ENCODE measurements at regions not wholly inside any gene's neighbourhood (a gene's known extent, or its start where the extent isn't known, plus 50 kb on each side); places are given as distances from the start of the nearest gene placed in this dataset.

- Histone ChIP-seq H3K27ac (ENCODE audit: low read depth, low read length) (no peak overlapping the region), H3K36me3 (ENCODE audit: control insufficient read depth, insufficient read depth, low read length) (no peaks in the 10 kb centered on the region), H3K9me3 (ENCODE audit: control insufficient read depth, insufficient read depth, low read length) (no peaks in the 10 kb centered on the region), H3K4me3 (ENCODE audit: low read depth, low read length) (no peak overlapping the region), H3K4me1 (ENCODE audit: control insufficient read depth, insufficient read depth, low read length) (no peaks in the 10 kb centered on the region), H3K27me3 (ENCODE audit: control insufficient read depth, insufficient read depth, low read length) (no peaks in the 10 kb centered on the region)
- 83% methylated on average over 1 of the region's 1 CpG for WGBS (ENCODE audit: insufficient coverage)
- peak in 1 of 6 donors; percentile 2 for DNase-seq (ENCODE audit: low read depth in 4 of 6, low spot score in 6 of 6)
These were observed 342.2 kb downstream of the GATA3 start for GRCh38 chr10:8396675-8397074.

GRCh38 chr10:8398771-8399170 is 344.3 kb downstream of the GATA3 start:
- no peak for DNase-seq (ENCODE audit: low read depth in 4 of 6, low spot score in 6 of 6)
- Histone ChIP-seq H3K9me3 (ENCODE audit: control insufficient read depth, insufficient read depth, low read length) (no peaks in the 10 kb centered on the region), H3K27ac (ENCODE audit: low read depth, low read length) (no peak overlapping the region), H3K4me1 (ENCODE audit: control insufficient read depth, insufficient read depth, low read length) (no peaks in the 10 kb centered on the region), H3K27me3 (ENCODE audit: control insufficient read depth, insufficient read depth, low read length) (no peaks in the 10 kb centered on the region), H3K36me3 (ENCODE audit: control insufficient read depth, insufficient read depth, low read length) (no peaks in the 10 kb centered on the region), H3K4me3 (ENCODE audit: low read depth, low read length) (no peak overlapping the region)
- no CpG with 5 or more reads among the region's 1 CpG for WGBS (ENCODE audit: insufficient coverage)

- no peak for DNase-seq (ENCODE audit: low read depth in 4 of 6, low spot score in 6 of 6)
- Histone ChIP-seq H3K4me3 (ENCODE audit: low read depth, low read length) (no peak overlapping the region), H3K4me1 (ENCODE audit: control insufficient read depth, insufficient read depth, low read length) (no peaks in the 10 kb centered on the region), H3K9me3 (ENCODE audit: control insufficient read depth, insufficient read depth, low read length) (no peaks in the 10 kb centered on the region), H3K27me3 (ENCODE audit: control insufficient read depth, insufficient read depth, low read length) (no peaks in the 10 kb centered on the region), H3K36me3 (ENCODE audit: control insufficient read depth, insufficient read depth, low read length) (no peaks in the 10 kb centered on the region), H3K27ac (ENCODE audit: low read depth, low read length) (no peak overlapping the region)
- WGBS (ENCODE audit: insufficient coverage): 51% methylated on average over 4 of the region's 6 CpGs
These were observed 345.7 kb downstream of the GATA3 start for GRCh38 chr10:8400151-8400550.

GRCh38 chr10:8400892-8401291 is 346.4 kb downstream of the GATA3 start:
- no peak overlapping the region for H3K27ac ChIP-seq (ENCODE audit: low read depth, low read length)
- no peaks in the 10 kb centered on the region for H3K9me3 ChIP-seq (ENCODE audit: control insufficient read depth, insufficient read depth, low read length)
- H3K27me3 ChIP-seq (ENCODE audit: control insufficient read depth, insufficient read depth, low read length): no peaks in the 10 kb centered on the region
- no peaks in the 10 kb centered on the region for H3K36me3 ChIP-seq (ENCODE audit: control insufficient read depth, insufficient read depth, low read length)
- DNase-seq (ENCODE audit: low read depth in 4 of 6, low spot score in 6 of 6): peak in 1 of 6 donors; percentile 16
- no peak overlapping the region for H3K4me3 ChIP-seq (ENCODE audit: low read depth, low read length)
- WGBS (ENCODE audit: insufficient coverage): 53% methylated on average over 3 of the region's 3 CpGs
- no peaks in the 10 kb centered on the region for H3K4me1 ChIP-seq (ENCODE audit: control insufficient read depth, insufficient read depth, low read length)

GRCh38 chr10:8401531-8401930 is 347.0 kb downstream of the GATA3 start:
- no peaks in the 10 kb centered on the region for H3K36me3 ChIP-seq (ENCODE audit: control insufficient read depth, insufficient read depth, low read length)
- no peaks in the 10 kb centered on the region for H3K4me1 ChIP-seq (ENCODE audit: control insufficient read depth, insufficient read depth, low read length)
- H3K9me3 ChIP-seq (ENCODE audit: control insufficient read depth, insufficient read depth, low read length): no peaks in the 10 kb centered on the region
- no peak overlapping the region for H3K4me3 ChIP-seq (ENCODE audit: low read depth, low read length)
- WGBS (ENCODE audit: insufficient coverage): no CpG with 5 or more reads among the region's 4 CpGs
- DNase-seq (ENCODE audit: low read depth in 4 of 6, low spot score in 6 of 6): no peak
- no peaks in the 10 kb centered on the region for H3K27me3 ChIP-seq (ENCODE audit: control insufficient read depth, insufficient read depth, low read length)
- no peak overlapping the region for H3K27ac ChIP-seq (ENCODE audit: low read depth, low read length)

- WGBS (ENCODE audit: insufficient coverage): 78% methylated on average over 1 of the region's 4 CpGs
- Histone ChIP-seq H3K4me1 (ENCODE audit: control insufficient read depth, insufficient read depth, low read length) (no peaks in the 10 kb centered on the region), H3K4me3 (ENCODE audit: low read depth, low read length) (no peak overlapping the region), H3K27ac (ENCODE audit: low read depth, low read length) (no peak overlapping the region), H3K27me3 (ENCODE audit: control insufficient read depth, insufficient read depth, low read length) (no peaks in the 10 kb centered on the region), H3K36me3 (ENCODE audit: control insufficient read depth, insufficient read depth, low read length) (no peaks in the 10 kb centered on the region), H3K9me3 (ENCODE audit: control insufficient read depth, insufficient read depth, low read length) (no peaks in the 10 kb centered on the region)
- no peak for DNase-seq (ENCODE audit: low read depth in 4 of 6, low spot score in 6 of 6)
These were observed 348.1 kb downstream of the GATA3 start for GRCh38 chr10:8402576-8402975.

GRCh38 chr10:8403711-8404371 is 349.4 kb downstream of the GATA3 start:
- no peaks in the 10 kb centered on the region for H3K9me3 ChIP-seq (ENCODE audit: control insufficient read depth, insufficient read depth, low read length)
- H3K4me3 ChIP-seq (ENCODE audit: low read depth, low read length): no peak overlapping the region
- H3K27me3 ChIP-seq (ENCODE audit: control insufficient read depth, insufficient read depth, low read length): no peaks in the 10 kb centered on the region
- no peak overlapping the region for H3K27ac ChIP-seq (ENCODE audit: low read depth, low read length)
- no peaks in the 10 kb centered on the region for H3K36me3 ChIP-seq (ENCODE audit: control insufficient read depth, insufficient read depth, low read length)
- WGBS (ENCODE audit: insufficient coverage): no CpG with 5 or more reads among the region's 4 CpGs
- DNase-seq (ENCODE audit: low read depth in 4 of 6, low spot score in 6 of 6): no peak
- no peaks in the 10 kb centered on the region for H3K4me1 ChIP-seq (ENCODE audit: control insufficient read depth, insufficient read depth, low read length)

- no CpG with 5 or more reads among the region's 1 CpG for WGBS (ENCODE audit: insufficient coverage)
- H3K4me1 ChIP-seq (ENCODE audit: control insufficient read depth, insufficient read depth, low read length): no peaks in the 10 kb centered on the region
- H3K36me3 ChIP-seq (ENCODE audit: control insufficient read depth, insufficient read depth, low read length): no peaks in the 10 kb centered on the region
- DNase-seq (ENCODE audit: low read depth in 4 of 6, low spot score in 6 of 6): no peak
- H3K9me3 ChIP-seq (ENCODE audit: control insufficient read depth, insufficient read depth, low read length): no peaks in the 10 kb centered on the region
- no peak overlapping the region for H3K4me3 ChIP-seq (ENCODE audit: low read depth, low read length)
- H3K27ac ChIP-seq (ENCODE audit: low read depth, low read length): no peak overlapping the region
- no peaks in the 10 kb centered on the region for H3K27me3 ChIP-seq (ENCODE audit: control insufficient read depth, insufficient read depth, low read length)
These were observed 350.2 kb downstream of the GATA3 start for GRCh38 chr10:8404721-8405120.

GRCh38 chr10:8405596-8405995 is 351.1 kb downstream of the GATA3 start:
- Histone ChIP-seq H3K9me3 (ENCODE audit: control insufficient read depth, insufficient read depth, low read length) (no peaks in the 10 kb centered on the region), H3K27ac (ENCODE audit: low read depth, low read length) (no peak overlapping the region), H3K4me1 (ENCODE audit: control insufficient read depth, insufficient read depth, low read length) (no peaks in the 10 kb centered on the region), H3K36me3 (ENCODE audit: control insufficient read depth, insufficient read depth, low read length) (no peaks in the 10 kb centered on the region), H3K4me3 (ENCODE audit: low read depth, low read length) (no peak overlapping the region), H3K27me3 (ENCODE audit: control insufficient read depth, insufficient read depth, low read length) (no peaks in the 10 kb centered on the region)
- no peak for DNase-seq (ENCODE audit: low read depth in 4 of 6, low spot score in 6 of 6)
- no CpG with 5 or more reads among the region's 6 CpGs for WGBS (ENCODE audit: insufficient coverage)

- Histone ChIP-seq H3K27me3 (ENCODE audit: control insufficient read depth, insufficient read depth, low read length) (no peaks in the 10 kb centered on the region), H3K36me3 (ENCODE audit: control insufficient read depth, insufficient read depth, low read length) (no peaks in the 10 kb centered on the region), H3K27ac (ENCODE audit: low read depth, low read length) (no peak overlapping the region), H3K4me1 (ENCODE audit: control insufficient read depth, insufficient read depth, low read length) (no peaks in the 10 kb centered on the region), H3K4me3 (ENCODE audit: low read depth, low read length) (no peak overlapping the region), H3K9me3 (ENCODE audit: control insufficient read depth, insufficient read depth, low read length) (no peaks in the 10 kb centered on the region)
- no peak for DNase-seq (ENCODE audit: low read depth in 4 of 6, low spot score in 6 of 6)
These were observed 353.1 kb downstream of the GATA3 start for GRCh38 chr10:8407501-8408021.
